GM12874 (cell line): ENCODE measurements at regions not wholly inside any gene's neighbourhood (a gene's known extent, or its start where the extent isn't known, plus 50 kb on each side); places are given as distances from the start of the nearest gene placed in this dataset.

Source experiments
- TF ChIP-seq, protein P1 (sequence below): IDR thresholded peaks from 2 replicates; pipeline ENCODE4 v1.5.1; 2011; ENCODE audit warnings: low read depth, mild to moderate bottlenecking, control low read depth, low read length, moderate library complexity; ENCODE audit not compliant: insufficient read depth

DNA sequence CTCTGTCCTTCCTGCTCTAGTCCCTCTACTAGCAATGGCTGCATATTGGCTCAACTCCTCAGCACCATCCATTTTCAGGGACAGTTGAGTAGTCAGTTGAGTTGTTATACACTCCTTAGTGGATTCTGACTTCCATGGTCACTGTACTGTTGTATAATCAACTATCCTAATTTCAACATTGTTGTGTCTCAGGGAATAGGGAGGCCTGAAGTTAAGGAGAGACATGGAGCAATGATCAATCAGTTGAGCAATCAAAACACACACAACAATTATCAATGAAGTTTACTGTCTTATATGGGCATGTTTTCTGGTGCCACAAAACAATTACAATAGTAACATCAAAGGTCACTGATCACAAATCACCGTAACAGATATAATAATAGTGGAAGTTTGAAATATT, 255.9 kb downstream of the KCNC2 start:
- TF ChIP-seq, protein P1, sequence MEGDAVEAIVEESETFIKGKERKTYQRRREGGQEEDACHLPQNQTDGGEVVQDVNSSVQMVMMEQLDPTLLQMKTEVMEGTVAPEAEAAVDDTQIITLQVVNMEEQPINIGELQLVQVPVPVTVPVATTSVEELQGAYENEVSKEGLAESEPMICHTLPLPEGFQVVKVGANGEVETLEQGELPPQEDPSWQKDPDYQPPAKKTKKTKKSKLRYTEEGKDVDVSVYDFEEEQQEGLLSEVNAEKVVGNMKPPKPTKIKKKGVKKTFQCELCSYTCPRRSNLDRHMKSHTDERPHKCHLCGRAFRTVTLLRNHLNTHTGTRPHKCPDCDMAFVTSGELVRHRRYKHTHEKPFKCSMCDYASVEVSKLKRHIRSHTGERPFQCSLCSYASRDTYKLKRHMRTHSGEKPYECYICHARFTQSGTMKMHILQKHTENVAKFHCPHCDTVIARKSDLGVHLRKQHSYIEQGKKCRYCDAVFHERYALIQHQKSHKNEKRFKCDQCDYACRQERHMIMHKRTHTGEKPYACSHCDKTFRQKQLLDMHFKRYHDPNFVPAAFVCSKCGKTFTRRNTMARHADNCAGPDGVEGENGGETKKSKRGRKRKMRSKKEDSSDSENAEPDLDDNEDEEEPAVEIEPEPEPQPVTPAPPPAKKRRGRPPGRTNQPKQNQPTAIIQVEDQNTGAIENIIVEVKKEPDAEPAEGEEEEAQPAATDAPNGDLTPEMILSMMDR = no peak

DNA sequence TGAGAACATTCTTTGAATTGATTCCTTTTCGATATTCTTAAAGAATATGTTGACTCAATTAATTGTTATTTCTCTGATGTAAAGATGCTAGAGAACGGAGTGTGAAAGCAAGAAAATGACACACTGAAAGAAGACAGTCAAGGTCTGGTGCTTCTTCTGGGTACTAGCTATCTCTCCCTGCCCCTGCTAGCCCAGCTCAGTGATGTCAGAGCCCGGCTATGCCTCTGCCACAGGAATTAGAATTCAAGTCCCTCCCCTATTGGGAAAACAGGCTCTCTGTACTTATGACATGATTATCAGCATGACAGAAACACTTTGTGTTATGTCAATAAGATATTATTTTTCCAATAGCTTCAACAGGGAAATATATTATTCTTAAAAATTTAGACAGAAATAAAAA, 252.4 kb downstream of the KCNC2 start:
- TF ChIP-seq, protein P1 = no peak

DNA sequence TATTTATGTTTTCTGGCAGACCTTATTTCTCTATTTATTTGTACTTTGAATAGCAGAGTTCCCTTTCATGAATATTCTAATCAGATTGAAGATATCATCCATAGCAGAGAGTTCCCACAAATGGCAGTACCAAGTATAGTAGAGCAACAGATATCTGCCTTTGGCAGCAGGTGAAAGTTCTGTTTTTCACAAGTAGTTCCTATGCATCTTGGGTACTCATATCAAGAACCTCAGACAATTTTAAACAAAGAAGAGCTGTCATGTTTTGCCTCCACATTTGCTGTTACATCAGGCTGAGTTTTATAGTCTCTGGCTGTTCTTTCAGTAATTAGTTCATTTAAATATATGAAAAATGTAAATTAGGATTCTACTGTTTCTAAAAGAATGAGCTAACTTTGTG, 252.0 kb downstream of the KCNC2 start:
- TF ChIP-seq, protein P1 = no peak

DNA sequence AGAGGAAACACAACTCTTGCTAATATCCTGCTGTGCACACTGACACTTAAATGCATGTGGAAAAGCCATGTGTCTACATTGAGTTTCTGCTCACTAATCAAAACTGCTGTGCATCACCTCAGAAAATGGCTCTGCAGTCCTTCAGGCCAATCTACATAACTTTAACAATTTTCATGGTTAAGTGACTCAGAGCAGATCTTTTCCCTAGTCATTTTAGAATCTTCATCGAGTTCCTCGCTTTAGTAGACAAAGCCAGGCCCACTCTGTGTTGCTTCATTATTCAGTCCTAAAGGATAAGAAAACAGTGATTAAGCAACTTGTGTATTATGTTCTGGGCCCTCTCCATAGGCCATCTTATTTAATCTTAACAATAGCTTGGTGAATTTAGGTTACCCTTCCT, 250.0 kb downstream of the KCNC2 start:
- TF ChIP-seq, protein P1 = no peak

DNA sequence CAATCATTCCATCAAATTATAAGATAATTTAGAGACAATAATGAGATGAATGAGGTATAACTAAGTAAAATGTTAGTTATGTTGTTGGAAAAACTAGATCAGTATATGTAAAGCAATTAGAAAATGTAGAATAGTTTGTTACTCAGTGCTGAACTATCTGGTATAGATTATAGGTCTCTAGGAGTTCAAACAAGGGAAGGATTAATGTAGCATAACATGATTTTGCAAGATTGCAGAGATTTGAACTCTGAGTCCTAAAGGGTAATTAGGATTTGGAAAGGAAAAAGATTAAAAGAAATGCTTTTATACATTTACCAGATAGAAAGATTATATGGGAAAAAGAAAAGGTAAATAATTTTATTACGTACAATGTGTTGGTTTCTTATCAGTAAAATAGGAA, 246.3 kb downstream of the KCNC2 start:
- TF ChIP-seq, protein P1 = no peak

DNA sequence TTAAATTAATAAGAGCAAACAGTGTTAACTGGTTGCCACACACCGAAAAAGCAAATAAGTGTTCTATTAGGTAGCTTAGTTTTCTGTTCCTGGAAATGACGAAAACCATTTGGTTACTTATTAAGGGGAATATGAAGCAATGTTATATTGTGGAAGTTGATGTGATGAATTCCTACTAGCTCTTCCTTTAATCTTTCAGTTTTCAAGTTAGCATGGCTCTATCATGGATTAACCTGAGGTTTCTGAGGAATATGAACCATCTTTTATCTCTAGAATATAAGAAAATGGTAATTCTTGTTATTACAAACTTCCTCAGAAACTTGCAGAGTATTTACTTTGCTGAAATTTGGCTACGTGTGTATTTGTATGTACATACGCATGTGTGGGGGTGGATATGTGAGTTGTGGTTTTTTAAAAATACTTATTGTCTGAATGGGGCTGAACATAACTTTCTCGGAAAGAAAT, 245.7 kb downstream of the KCNC2 start:
- TF ChIP-seq, protein P1 = no peak

DNA sequence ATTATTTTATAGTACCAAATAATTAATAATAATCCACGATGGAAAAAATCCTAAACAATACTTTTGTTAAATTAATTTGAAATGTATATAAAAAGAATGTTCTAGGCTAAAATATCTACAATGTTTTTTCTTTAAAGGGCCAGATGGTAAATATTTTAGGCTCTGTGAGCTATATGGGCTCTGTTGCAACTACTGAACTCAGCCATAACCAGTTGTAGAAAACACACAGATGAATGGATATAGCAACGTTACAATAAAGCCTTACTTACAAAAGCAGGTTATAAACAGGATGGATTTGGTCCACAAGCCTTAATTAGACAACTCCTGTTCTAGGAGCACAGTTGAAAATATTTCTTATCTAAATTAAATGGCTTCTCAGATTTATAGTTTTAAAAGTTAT, 245.2 kb downstream of the KCNC2 start:
- TF ChIP-seq, protein P1 = no peak

DNA sequence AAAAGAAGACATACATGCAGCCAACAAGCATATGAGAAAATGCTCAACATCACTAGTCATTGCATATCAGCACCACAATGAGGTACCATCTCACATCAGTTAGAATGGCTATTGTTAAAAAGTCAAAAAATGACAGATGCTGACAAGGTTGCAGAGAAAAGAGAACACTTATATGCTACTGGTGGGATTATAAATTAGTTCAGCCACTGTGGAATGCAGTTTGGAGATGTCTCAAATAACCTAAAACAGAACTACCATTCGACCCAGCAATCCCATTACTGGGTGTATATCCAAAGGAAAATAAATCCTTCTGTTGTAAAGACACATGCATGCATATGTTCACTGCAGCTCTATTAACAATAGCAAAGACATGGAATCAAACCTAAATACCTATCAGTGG, 238.4 kb downstream of the KCNC2 start:
- TF ChIP-seq, protein P1 = no peak
